ENCODE measurements at regions not wholly inside any gene's neighbourhood (a gene's known extent, or its start where the extent isn't known, plus 50 kb on each side); places are given as distances from the start of the nearest gene placed in this dataset.

- TF ChIP-seq POLR2AphosphoS5 (IDR thresholded peaks at IDR 0.05) (no peak), CTCF (IDR thresholded peaks at IDR 0.05 in 8 of 11, conservative IDR thresholded peaks at IDR 0.05 in 3 of 11) (no peak), POLR2A (IDR thresholded peaks at IDR 0.05) (no peak)
Measured at GRCh38 chr12:21073822-21074460, 57.1 kb upstream of the SLCO1B1 start.

All from spleen (tissue), 7 donors.